NK-92 treated with Interleukin-12 subunit alpha and Interleukin-12 subunit beta, amount 100 ng/mL, for 24 hours (cell line): ENCODE measurements at regions not wholly inside any gene's neighbourhood (a gene's known extent, or its start where the extent isn't known, plus 50 kb on each side); places are given as distances from the start of the nearest gene placed in this dataset.

Experiments
- DNase-seq: peaks from one replicate; lab custom pipeline; 2025; lab: John Stamatoyannopoulos, UW

DNA sequence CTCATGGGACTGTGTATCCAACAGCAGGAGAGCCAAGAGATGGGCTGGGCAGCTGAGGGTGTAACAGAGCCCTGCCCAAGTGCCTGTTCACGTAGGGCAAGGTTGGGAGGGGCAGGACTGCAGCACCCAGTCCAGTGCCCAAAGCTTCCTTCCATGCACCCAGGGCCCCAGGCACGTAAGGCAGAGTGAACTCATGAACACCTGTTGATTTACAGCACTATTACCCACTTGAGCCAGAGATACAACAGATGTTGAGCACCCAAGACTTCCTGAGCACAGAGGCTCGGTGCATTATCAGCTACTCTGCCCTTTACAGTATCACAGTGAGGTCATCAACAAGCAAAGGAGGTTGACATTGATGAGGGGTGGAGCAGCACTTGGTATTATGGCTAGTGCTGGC is 50.2 kb upstream of the FHL2 start:
- no peak for DNase-seq
